ENCODE measurements at regions not wholly inside any gene's neighbourhood (a gene's known extent, or its start where the extent isn't known, plus 50 kb on each side); places are given as distances from the start of the nearest gene placed in this dataset.

DNA sequence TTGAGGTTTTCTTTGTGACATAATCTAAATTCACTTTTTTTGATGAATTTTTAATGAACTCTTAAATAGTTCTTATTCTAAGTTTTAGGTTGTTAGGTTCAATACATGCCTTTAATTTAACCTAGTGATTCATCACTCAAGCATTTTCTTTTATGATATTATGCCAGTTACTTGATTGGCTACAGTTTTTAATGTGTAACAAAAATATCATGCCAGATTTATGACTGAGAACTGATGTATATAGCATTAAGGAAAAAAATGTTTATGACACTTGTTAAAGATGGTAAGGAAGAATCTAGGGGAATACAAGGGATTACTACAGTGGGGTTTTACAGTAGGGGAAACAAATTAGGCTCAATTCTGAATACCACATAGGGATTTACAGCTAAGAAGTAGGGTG lies 103.1 kb downstream of the VGLL3 start:
- TF ChIP-seq, protein P1, sequence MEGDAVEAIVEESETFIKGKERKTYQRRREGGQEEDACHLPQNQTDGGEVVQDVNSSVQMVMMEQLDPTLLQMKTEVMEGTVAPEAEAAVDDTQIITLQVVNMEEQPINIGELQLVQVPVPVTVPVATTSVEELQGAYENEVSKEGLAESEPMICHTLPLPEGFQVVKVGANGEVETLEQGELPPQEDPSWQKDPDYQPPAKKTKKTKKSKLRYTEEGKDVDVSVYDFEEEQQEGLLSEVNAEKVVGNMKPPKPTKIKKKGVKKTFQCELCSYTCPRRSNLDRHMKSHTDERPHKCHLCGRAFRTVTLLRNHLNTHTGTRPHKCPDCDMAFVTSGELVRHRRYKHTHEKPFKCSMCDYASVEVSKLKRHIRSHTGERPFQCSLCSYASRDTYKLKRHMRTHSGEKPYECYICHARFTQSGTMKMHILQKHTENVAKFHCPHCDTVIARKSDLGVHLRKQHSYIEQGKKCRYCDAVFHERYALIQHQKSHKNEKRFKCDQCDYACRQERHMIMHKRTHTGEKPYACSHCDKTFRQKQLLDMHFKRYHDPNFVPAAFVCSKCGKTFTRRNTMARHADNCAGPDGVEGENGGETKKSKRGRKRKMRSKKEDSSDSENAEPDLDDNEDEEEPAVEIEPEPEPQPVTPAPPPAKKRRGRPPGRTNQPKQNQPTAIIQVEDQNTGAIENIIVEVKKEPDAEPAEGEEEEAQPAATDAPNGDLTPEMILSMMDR (IDR thresholded peaks at IDR 0.05) = no peak
- TF ChIP-seq POLR2AphosphoS5 (IDR thresholded peaks at IDR 0.05) (no peak), POLR2A (IDR thresholded peaks at IDR 0.05) (no peak)

Measured in transverse colon (tissue), 4 donors.